ENCODE measurements at regions not wholly inside any gene's neighbourhood (a gene's known extent, or its start where the extent isn't known, plus 50 kb on each side); places are given as distances from the start of the nearest gene placed in this dataset.

DNA sequence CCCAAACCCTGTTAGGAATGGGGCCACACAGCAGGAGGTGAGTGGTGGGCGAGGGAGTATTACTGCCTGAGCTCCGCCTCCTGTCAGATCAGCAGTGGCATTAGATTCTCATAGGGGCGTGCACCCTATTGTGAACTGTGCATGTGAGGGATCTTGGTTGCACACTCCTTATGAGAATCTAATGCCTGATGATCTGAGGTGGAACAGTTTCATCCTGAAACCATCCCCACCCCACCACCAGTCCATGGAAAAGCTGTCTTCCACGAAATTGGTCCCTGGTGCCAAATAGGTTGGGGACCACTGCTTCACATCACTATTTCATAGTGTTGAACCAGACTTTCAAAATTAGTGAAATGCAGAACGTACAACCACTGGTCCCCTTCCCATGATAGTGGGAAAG lies 57.9 kb upstream of the BICD1 start:
- H3K9me3 ChIP-seq (ENCODE audit: low read length), result peaks cover 7% of the 10 kb centered on the region
- peaks cover 21% of the 10 kb centered on the region for H3K4me1 ChIP-seq (ENCODE audit: insufficient read depth, low read length)
- H3K4me2 ChIP-seq (ENCODE audit: low read depth, low read length), result no peak overlapping the region
- ATAC-seq (no peak), FAIRE-seq (no peak), DNase-seq (ENCODE audit: low spot score) (no peak)
- POLR2A ChIA-PET, result no interaction called here
- CTCF ChIA-PET (ENCODE audit: low intra/inter-chr PET ratio, low total read pairs), result no interaction called here
- H3K79me2 ChIP-seq (ENCODE audit: insufficient read depth, low read length), result no peaks in the 10 kb centered on the region
- no peaks in the 10 kb centered on the region for H4K20me1 ChIP-seq (ENCODE audit: insufficient read depth, low read length)
- no peak overlapping the region for H3K4me3 ChIP-seq (replicated peaks in 1 of 3; ENCODE audit: insufficient read depth in 1 of 3, low read depth in 2 of 3, low read length in 3 of 3)
- H3K9ac ChIP-seq (ENCODE audit: insufficient read depth, low read depth, low read length), result no peak overlapping the region
- no TSS peak for BruUV-seq (replicated peaks)
- in situ Hi-C loops (cut with HindIII; ENCODE audit: extremely low pct_ligation_motif_present, low pct_unique_long_range_greater_than_20kb), result no loop called here
- TF ChIP-seq, protein P1, sequence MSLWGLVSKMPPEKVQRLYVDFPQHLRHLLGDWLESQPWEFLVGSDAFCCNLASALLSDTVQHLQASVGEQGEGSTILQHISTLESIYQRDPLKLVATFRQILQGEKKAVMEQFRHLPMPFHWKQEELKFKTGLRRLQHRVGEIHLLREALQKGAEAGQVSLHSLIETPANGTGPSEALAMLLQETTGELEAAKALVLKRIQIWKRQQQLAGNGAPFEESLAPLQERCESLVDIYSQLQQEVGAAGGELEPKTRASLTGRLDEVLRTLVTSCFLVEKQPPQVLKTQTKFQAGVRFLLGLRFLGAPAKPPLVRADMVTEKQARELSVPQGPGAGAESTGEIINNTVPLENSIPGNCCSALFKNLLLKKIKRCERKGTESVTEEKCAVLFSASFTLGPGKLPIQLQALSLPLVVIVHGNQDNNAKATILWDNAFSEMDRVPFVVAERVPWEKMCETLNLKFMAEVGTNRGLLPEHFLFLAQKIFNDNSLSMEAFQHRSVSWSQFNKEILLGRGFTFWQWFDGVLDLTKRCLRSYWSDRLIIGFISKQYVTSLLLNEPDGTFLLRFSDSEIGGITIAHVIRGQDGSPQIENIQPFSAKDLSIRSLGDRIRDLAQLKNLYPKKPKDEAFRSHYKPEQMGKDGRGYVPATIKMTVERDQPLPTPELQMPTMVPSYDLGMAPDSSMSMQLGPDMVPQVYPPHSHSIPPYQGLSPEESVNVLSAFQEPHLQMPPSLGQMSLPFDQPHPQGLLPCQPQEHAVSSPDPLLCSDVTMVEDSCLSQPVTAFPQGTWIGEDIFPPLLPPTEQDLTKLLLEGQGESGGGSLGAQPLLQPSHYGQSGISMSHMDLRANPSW (CRISPR knock-in tag; IDR thresholded peaks at IDR 0.05; ENCODE audit: borderline replicate concordance), result no peak
- TF ChIP-seq ZNF225 (CRISPR knock-in tag; IDR thresholded peaks at IDR 0.05) (no peak), NR1H2 (CRISPR knock-in tag; IDR thresholded peaks at IDR 0.05; ENCODE audit: borderline replicate concordance, low read depth) (no peak), ZNF180 (CRISPR knock-in tag; IDR thresholded peaks at IDR 0.05; ENCODE audit: borderline replicate concordance, low read depth) (no peak), TEAD3 (CRISPR knock-in tag; optimal IDR thresholded peaks at IDR 0.05; ENCODE audit: borderline replicate concordance) (no peak), CBX1 (IDR thresholded peaks at IDR 0.05; ENCODE audit: low read depth) (no peak), NPAS2 (CRISPR knock-in tag; IDR thresholded peaks at IDR 0.05; ENCODE audit: borderline replicate concordance) (no peak), SRSF4 (IDR thresholded peaks at IDR 0.05; ENCODE audit: low read depth, low read length, poor library complexity, severe bottlenecking) (no peak), CBFB (CRISPR knock-in tag; IDR thresholded peaks at IDR 0.05) (no peak), ZNF747 (CRISPR knock-in tag; IDR thresholded peaks at IDR 0.05; ENCODE audit: borderline replicate concordance) (no peak), SETDB1 (CRISPR knock-in tag; IDR thresholded peaks at IDR 0.05; ENCODE audit: borderline replicate concordance) (no peak), DNMT1 (CRISPR knock-in tag; IDR thresholded peaks at IDR 0.05) (no peak), BORCS8-MEF2B (CRISPR knock-in tag; IDR thresholded peaks at IDR 0.05) (no peak), REXO4 (CRISPR knock-in tag; IDR thresholded peaks at IDR 0.05; ENCODE audit: borderline replicate concordance) (no peak), HNRNPLL (IDR thresholded peaks at IDR 0.05; ENCODE audit: low read depth, low read length, poor library complexity, severe bottlenecking) (no peak)
- TF ChIP-seq, protein P2, sequence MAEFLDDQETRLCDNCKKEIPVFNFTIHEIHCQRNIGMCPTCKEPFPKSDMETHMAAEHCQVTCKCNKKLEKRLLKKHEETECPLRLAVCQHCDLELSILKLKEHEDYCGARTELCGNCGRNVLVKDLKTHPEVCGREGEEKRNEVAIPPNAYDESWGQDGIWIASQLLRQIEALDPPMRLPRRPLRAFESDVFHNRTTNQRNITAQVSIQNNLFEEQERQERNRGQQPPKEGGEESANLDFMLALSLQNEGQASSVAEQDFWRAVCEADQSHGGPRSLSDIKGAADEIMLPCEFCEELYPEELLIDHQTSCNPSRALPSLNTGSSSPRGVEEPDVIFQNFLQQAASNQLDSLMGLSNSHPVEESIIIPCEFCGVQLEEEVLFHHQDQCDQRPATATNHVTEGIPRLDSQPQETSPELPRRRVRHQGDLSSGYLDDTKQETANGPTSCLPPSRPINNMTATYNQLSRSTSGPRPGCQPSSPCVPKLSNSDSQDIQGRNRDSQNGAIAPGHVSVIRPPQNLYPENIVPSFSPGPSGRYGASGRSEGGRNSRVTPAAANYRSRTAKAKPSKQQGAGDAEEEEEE (CRISPR knock-in tag; IDR thresholded peaks at IDR 0.05; ENCODE audit: borderline replicate concordance), result no peak
- TF ChIP-seq, protein P3, sequence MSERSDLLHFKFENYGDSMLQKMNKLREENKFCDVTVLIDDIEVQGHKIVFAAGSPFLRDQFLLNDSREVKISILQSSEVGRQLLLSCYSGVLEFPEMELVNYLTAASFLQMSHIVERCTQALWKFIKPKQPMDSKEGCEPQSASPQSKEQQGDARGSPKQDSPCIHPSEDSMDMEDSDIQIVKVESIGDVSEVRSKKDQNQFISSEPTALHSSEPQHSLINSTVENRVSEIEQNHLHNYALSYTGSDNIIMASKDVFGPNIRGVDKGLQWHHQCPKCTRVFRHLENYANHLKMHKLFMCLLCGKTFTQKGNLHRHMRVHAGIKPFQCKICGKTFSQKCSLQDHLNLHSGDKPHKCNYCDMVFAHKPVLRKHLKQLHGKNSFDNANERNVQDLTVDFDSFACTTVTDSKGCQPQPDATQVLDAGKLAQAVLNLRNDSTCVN (CRISPR knock-in tag; IDR thresholded peaks at IDR 0.05; ENCODE audit: borderline replicate concordance), result no peak
- no peaks in the 10 kb centered on the region for H3K27me3 ChIP-seq (ENCODE audit: control insufficient read depth in 1 of 2, insufficient read depth in 2 of 2, low read length in 2 of 2)
- H3K36me3 ChIP-seq (replicated peaks in 1 of 2; ENCODE audit: control insufficient read depth in 1 of 2, insufficient read depth in 2 of 2, low read length in 2 of 2), result no peaks in the 10 kb centered on the region
- H2AFZ ChIP-seq (ENCODE audit: low read length), result no peak overlapping the region
- 28% methylated on average over 4 of the region's 5 CpGs for WGBS (ENCODE audit: low lambda C conversion rate)
- intact Hi-C loops (cut with micrococcal nuclease; ENCODE audit: unreplicated experiment), result no loop called here
- no peak overlapping the region for H3K27ac ChIP-seq (ENCODE audit: extremely low read length, insufficient read depth, low read length)

All from HepG2 (cell line).